NCI-H1092 treated with DMSO at 0.1 percent for 48 hours (cell line): ENCODE measurements at regions not wholly inside any gene's neighbourhood (a gene's known extent, or its start where the extent isn't known, plus 50 kb on each side); places are given as distances from the start of the nearest gene placed in this dataset.

Experiments used
- DNase-seq: peaks from one replicate; lab custom pipeline; 2025; lab: John Stamatoyannopoulos, UW

DNA sequence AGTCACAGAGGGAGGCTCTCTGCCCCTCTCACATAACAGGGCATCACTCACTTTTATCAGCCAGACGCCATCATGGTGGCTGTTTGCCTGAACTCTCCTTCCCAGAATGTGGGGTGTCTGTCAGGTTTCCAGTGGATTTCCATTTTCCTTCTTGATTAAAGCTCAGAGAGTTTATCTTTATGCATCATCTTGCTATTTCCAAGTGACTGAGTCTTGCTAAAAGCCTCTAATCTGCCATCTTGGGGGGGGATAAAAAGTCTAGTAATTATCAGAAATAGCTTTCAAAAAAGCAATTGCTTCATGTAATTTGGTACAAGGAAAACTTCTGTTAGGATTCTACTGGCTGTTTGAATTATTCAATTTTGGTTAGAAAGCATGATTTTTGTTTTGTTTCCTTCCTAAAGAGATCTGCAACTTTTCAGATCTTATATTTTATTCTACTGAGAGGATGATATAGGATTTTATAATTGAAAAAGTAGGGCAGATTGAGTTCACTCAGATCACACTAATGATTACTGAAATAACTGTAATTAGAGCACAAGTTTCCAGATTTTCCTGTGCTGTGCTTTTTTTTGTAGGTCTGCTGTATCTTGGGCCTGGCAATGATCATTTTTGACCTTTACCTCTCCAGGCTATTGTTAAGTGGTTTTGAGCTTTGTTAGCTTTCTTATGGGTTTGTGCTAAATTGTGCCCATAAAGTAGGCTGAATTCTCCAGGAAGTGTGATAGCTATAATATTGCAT is 661.5 kb downstream of the TLE4 start:
- no peak for DNase-seq

DNA sequence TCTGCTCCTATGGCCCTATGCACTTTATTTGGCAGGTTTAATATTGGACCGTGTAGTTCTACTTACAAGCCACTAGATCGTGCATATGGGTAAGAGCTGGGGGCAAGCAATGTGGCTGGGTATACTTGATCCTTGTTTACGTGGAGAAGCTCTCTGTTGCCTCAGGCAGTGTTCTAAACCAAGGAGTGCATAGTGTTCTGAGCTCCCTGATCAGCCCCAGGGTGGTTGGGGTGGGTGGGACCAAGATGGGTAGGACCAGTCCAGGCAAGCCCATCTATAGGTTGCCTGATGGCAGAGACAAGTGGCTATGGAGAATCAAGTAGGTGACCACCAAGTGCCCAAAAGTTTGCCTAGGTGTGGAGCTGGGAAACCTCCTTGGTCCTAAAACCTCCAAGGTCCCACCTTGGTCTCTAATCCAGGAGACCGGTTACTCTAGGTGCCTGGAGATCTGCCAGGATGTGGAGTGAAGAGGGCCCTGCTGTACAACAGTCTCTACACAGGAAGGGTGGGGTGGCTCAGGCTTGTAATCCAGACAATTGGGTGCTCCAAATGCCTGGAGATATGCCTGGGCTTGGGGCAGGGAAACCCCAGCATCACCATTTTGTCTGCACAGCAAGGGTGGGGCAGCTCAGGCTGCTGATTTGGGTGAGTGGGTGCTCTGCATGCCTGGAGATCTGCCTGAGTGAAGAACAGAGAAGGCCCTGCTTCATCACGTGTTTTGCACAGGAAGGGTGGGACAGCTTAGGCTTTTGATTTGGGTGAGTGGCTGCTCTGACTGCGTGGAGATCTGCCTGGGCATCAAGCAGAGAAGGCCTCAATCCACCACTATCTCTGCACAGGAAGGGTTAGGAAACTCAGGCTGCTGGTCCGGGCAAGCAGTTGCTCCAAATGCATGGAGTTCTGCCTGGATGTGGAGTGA is 659.8 kb downstream of the TLE4 start:
- DNase-seq, result no peak

DNA sequence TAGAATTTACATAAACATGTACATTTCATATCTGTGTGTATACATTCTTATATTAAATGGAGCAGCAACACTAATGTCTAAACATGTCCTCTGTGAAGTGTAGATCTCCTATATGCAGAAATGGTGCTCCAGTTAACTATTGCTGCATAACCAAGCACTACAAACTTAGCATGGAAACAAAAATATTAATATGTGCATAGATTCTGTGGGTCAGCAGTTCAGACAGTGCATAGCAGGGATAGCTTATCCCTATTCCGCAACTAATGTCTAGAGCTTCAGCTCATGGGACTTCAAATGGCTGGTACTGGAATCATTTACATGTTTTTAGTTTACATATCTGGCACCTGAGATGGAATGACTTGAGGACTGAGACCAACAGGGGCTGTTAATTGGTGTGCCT is 652.1 kb downstream of the TLE4 start:
- DNase-seq, result no peak

DNA sequence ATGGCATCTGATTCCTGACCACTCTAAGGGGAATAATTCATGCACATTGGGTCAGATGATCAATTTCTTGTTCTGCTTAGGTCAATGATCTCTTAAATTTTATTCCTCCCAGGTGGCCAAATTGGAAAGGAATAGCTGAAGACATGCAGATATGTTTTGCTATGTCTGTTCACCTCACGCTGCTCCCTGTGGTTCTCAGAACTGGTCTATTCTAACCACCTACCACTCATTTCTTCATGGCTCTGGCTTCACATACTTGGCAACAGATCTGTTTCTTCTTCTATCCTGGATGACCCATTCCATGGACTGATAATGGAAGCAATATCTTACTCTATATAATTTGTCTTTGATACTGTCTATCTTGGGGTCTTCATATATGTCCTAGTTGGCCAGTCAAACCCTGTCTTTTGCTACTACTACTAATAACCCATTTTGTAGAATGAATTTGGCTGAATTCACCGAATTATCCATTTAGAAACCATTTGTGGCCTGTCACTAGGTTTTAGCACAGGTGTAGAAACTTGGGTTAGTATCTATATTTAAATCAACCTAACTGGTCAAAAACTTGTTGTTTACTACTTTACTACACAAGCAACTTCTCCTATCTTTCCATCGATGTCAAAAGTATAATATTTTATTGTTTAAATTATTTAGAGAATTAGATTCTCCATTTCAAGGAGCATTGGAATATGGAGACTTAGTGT is 650.9 kb downstream of the TLE4 start:
- no peak for DNase-seq

DNA sequence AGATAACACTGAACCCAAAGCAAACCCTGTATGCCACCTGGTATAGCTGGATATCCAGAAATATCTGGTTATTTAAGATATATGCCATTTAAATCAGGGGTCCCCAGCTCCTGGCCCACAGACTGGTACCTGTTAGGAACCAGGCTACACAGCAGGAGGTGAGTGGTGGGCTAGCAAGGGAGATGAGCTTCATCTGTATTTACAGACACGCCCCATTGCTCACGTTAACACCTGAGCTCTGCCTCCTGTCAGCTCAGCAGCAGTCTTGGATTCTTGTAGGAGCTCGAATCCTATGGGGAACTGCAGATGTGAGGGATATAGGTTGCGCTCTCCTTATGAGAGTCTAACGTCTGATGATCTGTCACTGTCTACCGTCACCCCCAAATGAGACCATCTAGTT is 646.6 kb downstream of the TLE4 start:
- no peak for DNase-seq

DNA sequence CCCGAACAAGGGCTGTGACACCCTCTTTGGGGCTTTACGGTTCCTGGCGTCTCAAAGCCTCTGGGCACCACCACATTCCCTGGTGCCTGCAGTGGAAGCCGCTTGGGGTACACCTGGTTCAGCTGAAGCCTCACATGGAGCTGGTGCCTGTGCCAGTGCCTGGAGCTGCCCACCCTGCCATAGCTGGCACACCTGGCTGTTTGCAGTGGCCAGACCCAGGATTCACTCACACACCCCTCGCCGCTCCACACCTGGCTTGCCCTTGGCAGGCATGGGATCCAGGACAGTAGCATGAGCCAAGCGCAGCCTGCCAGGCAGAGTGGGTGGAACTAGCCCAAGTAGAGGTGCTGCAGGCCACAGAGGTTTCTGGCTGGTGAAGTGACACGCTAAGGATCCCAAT is 641.8 kb downstream of the TLE4 start:
- no peak for DNase-seq

DNA sequence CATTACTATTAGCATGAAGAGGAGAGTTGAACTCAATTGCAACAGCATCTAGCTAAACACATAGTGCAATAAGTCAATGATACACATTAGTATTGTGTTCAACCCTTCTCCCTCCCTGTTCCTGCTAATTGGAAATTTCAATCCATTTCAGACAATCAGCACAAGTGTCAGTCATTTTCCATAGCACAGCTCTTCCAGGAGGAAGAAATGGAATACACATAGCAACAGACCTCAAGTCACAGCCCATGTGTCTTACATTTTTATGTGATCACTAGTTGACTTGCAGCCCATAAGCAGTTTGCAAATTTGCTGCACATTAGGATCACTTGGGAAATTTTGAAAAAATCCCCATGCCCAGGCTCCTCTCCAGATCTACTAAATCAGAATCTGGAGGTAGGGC is 636.9 kb downstream of the TLE4 start:
- DNase-seq, result no peak

DNA sequence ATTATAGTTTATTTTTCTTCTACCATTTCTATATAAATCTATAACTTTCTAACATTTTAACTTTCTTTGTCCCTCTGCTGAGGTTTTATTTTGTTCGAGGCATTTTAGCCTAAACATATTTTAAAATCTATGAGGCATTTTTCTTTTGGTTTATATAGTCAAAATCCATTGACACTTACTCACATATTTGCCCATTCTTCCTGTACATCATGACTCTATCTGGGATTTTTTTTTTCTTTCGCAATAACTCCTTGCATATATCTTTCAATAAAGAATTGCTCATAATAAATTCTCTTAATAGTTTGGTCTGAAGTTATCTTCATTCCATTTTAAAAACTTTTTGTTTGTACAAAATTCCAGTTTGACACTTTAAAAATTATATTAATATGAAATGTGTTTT is 632.3 kb downstream of the TLE4 start:
- DNase-seq, result no peak

DNA sequence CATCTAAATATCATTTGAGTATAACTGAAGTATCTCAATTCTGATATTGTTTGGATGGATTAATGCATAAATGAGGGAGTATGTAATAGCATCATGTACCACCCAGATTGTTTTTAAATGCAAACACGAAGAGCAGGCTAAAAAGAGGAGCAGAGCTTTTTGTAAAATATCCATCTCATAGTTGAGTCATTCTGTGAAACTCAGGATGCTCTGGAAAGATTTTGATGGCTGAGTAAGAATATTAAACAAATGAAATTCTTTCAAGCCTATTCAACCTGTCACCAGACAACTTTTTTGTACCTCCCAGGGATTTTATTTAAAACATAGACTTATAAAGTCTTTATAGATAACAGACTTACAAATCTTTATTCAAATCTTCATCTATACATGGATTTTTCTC is 625.9 kb downstream of the TLE4 start:
- no peak for DNase-seq

DNA sequence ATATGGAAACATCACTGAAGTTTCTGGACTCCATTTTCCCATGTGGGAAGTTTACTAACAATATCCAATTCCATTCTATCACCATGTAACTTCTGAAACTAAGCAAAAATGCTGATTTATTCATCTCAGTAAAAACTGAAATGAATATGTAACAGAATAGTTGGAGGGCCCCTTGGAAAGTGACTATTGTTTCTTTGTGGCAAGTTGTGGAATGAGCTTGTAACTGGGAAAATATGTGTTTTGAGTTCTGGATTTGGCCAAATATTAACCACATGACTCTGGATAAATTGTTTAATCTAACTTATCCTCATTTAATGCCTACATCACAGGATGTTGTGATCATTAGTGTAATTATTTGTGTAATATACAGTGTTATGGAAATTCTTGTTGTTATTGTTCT is 619.3 kb downstream of the TLE4 start:
- DNase-seq, result no peak

DNA sequence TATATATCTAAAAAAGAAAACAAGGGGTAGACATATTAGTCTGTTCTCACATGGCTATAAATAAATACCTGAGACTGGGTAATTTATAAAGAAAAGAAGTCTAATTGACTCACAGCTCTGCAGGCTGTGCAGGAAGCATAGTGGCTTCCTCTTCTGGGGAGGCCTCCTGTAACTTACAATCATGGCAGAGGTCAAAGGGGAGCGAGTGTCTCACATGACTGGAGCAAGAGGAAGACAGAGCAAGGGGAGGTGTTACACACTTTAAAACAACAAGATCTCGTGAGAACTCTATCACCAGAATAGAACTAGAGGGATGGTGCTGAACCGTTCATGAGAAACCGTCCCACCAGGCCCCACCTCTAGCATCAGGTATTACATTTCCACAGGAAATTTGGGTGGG is 616.8 kb downstream of the TLE4 start:
- no peak for DNase-seq

DNA sequence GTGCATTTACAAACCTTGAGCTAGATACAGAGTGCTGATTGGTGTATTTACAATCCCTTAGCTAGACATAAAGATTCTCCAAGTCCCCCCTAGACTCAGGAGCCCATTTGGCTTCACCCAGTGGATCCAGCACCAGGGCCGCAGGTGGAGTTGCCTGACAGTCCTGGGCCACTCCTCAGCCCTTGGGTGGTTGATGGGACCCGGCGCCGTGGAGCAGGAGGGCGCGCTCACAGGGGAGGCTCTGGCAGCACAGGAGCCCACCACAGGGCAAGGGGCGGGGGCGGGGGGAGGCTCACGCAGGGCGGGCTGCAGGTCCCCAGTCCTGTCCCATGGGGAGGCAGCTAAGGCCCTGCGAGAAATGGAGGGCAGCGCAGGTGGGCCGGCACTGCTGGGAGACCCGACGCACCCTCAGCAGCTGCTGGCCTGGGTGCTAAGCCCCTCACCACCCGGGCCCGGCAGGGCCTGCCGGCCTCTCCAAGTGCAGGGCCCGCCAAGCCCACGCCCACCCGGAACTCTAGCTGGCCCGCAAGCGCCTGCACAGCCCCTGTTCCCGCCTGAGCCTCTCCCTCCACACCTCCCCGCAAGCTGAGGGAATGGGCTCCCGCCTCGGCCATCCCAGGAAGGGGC is 613.5 kb downstream of the TLE4 start:
- DNase-seq, result no peak

DNA sequence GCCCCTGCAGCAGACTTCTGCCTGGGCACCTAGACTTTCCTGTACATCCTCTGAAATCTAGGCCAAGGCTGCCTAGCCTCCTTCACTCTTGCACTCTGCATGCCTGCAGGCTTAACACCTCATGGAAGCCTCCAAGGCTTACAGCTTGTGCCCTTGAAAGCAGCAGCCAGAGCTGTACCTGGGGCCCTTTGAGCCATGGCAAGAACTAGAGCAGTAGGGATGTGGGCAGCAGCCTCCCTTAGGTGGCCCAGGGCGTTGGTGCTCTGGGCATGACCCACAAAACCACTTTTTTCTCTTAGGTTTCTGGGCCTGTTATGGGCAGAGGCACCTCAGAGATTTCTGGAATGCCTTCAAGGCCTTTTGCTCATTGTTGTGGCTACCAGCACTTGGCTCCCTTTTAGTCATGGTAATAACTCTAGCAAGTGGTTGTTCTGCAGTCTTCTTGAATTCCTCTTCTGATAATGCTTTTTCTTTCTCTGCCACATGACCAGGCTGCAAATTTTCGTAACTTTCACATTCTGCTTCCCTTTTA is 606.2 kb downstream of the TLE4 start:
- DNase-seq, result no peak

DNA sequence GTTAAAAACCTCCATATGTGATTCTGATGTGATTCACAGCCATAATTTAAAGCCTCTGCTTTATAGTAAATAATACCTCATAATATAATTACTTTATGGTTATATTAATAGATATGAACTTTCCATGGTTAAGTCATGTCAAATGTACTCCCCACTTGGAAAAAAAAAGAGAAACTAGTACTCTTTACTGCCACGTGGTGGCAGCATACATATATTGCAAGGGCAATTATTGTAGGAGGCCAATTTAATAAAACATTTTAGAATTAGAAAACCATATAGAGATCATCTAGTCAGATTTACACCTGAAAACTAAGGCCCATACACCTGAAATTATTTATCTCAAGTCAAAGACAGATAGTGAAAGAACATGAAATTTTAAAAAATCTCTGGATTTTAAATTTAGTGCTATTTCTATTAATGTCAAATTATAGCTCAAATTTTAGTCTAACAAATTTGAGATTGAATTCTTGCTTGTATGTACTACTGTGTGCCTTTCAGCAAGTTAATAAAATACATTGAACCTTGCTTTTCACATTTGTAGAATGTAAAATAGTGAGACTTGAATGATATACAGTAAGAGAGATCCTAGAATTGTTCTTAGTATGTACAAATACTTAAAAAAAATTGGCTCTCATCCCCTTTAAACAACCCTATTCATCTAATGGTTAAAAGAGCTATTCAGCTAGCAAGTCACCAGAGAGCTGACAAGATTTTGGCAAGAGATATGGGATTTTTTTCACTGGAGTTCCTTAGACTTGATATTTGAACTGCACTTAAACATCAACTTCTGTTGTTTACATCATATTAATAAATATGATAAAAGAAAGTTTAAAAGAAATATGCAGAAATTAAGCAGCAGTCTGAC is 603.8 kb downstream of the TLE4 start:
- peak; percentile 81 for DNase-seq

DNA sequence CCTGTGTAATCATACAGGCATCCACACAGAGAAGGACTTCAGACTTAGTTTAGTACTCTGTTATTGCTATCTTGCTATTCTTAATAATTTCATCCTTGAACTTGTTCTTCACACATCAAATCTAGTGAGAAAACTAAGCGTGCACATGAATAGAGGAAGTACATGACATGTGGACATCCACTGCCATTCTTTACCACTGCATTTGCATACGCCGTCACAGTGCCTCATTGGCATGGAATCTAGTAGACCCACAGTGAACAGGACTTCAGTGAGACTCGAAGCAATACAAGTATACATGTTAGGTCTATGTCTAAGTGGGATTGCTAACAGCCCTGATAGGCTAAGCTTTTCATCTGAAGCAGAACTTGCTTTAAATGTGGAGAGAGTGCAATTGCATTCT is 592.1 kb downstream of the TLE4 start:
- no peak for DNase-seq

DNA sequence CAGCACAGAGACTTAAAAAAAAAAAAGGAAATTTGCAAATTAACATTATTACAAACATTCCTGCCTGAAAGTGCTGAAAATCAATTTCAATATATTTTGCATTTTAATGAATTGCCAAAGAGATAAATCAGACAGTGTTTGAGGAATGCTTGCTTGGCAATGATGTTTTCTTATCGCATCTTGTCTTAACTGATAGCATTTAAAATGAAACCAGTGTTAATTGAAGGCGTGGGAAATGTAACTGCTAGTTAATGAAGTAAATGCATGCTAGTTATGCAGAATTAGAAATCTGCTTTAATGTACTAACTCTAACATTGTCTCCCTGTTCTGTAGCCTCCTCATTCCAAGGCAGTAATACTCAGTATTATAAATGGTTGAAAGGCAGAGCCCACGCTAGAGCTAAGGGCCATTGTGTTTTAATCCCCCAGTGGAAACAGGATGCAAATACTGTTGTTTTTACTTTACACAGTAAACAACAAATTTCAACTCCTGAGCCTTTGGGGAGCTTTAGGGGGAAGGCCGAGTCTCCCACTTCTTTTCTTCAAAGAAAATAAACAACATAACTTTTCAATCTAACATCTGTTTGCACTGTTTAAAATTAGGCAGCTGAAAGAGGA is 586.9 kb downstream of the TLE4 start:
- no peak for DNase-seq

DNA sequence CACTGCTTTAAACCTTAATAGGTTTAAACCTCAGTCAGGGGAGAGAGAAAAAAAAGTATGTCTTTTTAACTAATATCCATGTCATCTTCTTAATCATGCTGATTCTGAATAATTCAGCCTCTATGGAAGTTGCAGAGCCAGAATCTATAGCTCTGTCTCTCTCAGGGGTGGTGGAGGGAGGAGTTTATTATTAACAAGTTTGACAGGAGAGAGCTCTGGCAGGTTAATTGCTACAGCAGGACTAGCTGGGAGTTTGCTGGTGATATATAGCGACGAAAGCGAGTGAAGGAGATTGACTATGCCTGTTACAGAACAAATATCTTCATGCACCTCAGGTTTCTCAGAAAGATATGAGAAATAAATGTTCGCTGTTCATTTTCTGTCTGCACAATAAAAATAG is 586.4 kb downstream of the TLE4 start:
- no peak for DNase-seq

DNA sequence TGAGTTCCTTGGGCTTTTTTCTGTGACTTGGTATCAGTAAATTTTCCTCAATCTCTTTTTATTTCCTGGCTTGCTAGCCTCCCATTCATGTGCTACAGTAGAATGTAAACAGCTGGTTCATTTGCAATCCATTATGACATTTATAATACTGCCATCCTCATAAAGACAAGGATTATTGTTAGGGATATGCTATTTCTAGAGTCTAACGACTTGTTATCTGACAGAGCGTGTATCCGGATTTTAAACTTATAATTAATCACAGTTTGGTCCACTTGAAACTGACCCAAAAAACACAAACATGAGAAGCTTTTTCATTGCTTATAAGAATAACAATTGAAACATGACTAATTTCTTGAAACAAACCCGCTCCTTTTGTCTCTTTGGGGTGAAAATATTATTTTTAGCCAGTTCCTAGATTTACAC is 585.8 kb downstream of the TLE4 start:
- peak; percentile 20 for DNase-seq

DNA sequence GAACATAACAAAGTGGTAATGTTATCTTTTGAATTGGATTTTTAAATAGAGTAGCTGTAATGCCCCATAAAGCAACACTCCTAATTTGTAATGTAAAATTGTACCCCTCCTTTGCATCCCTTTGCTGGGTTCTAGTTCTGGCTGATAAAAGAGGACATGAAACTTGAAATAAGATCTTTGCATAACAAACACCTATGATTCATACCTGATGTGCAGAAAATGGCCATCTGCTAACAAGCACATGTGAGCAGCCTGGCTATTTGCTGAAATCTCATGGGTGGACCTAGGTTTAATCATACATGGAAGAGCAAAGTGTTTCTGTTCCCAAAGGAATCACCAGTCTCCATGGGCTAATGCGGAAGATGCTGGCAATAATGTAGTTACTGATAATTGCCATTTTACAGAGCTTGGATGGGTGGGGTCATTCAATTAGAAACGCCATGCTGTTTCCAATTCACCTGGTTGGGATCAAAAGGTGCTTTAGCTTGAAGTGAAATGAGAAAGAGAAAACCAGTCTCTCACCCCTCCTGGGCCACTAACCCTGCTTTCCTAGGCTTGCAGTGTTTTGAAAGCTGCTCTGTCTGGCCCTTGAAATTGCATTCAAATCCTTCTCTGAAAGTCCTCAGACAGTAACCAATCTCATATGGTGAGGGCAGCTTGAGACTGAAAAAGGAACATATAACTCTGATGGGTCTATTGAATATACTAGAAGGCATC is 585.1 kb downstream of the TLE4 start:
- no peak for DNase-seq

DNA sequence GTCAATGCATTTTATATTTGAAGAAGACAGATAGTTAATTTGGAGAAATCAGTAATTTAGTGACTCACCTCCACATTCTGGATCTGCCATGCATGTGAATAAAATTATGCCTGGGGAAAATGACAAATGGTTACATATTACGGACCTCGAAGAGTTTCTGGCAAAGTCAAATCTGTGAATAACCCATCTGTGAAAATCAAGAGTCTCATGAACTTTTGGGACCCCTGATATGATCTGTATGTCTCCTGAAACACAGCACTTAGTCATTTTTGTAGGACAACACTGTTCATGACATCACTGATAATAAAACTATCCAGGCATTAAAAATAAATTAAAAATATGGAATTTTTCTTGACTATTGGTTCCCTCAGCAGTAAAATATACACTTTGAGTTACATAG is 584.5 kb downstream of the TLE4 start:
- DNase-seq, result no peak
